CD4-positive, alpha-beta T cell treated with Interferon gamma for 1 hour (primary cell): ENCODE measurements at regions not wholly inside any gene's neighbourhood (a gene's known extent, or its start where the extent isn't known, plus 50 kb on each side); places are given as distances from the start of the nearest gene placed in this dataset.
A peak's percentile ranks its signal among the peaks of the same experiment; 100 is the strongest.

Experiments
- DNase-seq: peaks from one replicate; pipeline ENCODE4 v3.0.0-alpha.2; 2020

GRCh38 chr9:8186560-8186959, 387.0 kb upstream of the DMAC1 start:
- DNase-seq, result no peak

DNA sequence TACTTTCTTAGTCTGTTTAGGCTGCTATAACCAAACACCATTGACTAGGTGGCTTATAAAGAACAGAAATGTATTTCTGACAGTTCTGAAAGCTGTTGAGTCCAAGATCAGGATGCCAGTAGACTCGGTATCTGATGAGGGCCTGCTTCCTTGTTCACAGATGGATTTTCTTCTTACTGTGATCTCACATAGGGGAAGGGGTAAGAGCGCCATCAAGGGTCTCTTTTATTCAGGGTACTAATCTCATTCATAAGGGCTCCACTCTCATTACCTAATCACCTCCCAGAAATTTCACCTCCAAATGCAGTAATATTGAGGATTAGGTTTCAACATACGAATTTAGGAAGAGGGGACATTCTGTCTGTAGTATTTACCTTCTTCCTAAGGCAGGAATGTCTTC, 384.0 kb upstream of the DMAC1 start:
- no peak for DNase-seq

GRCh38 chr9:8179381-8180053, 379.9 kb upstream of the DMAC1 start:
- no peak for DNase-seq

- DNase-seq, result no peak
Observed at GRCh38 chr9:8172000-8172399, 372.4 kb upstream of the DMAC1 start.

DNA sequence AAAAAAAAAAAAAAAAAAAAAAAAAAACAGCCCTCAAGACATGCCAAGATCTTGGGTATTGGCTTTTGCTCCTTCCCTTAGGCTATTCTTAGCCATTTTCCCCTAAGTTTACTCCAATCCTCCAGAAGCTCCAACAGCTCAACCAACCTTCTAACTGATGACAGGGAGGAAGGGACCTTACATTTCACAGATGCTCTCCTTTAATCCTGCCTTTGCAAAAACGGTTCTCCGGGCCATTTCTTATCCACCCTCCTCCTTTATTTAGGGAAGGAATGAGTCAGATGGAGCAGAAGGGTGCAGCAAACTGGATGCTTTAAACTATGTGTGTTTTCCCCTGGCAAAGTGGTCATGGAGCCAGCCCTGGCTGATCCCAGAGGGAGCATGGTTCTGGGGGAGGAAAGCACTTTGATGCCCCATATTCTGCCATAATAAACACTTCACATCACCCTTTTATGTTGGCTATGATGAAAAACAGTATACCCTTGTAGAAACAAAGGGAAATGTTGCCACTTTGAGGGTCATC, 369.4 kb upstream of the DMAC1 start:
- no peak for DNase-seq

- DNase-seq, result no peak
Observed at GRCh38 chr9:8160787-8161186, 361.2 kb upstream of the DMAC1 start.

DNA sequence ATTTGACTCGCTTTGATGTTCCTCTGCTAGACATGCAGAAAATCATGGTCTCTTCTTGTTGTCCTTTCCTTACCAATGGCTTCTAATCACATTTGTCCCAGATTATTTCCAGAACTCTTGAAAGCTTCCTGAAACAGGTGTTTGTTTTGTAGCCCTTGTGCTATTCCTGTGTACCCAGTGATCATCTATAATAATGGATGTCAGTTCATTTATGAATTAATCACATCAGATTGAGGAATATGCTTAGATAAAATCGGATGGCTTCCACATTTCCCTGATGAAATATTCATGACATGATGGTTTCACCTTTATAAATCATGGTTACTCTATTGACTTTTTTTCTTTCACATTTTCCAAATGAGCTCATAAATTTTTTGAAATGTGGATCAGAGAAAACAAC, 359.0 kb upstream of the DMAC1 start:
- DNase-seq, result no peak

DNA sequence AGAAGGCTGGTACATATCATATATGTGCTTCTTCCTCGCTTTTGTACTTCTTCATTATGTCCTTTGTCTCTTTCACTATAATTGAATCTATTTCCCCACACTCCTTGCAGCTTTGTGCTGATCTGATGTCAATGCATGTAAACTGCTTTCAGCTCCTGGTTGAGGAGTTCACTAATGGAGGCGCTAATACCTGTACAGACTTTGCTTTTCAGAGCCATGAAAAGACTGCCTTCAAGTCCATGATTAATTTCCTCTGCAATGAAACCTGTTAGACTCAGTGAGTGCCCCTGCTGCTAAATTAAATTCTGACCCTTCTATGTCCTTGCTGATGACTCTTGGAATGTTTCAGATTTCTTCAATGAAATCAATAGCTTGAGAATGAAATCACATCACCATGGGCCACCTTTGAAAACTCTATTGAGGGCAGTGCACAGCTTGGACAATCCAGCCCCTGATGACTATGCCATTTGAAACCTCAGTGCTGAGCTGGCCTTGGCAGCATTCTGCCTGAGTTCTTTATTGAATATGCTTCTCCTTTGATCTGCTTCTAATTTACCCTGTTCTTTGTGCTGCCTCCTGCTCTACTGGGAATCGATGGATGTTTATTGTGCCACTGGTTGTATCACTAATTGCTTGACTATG, 358.2 kb upstream of the DMAC1 start:
- DNase-seq, result no peak

DNA sequence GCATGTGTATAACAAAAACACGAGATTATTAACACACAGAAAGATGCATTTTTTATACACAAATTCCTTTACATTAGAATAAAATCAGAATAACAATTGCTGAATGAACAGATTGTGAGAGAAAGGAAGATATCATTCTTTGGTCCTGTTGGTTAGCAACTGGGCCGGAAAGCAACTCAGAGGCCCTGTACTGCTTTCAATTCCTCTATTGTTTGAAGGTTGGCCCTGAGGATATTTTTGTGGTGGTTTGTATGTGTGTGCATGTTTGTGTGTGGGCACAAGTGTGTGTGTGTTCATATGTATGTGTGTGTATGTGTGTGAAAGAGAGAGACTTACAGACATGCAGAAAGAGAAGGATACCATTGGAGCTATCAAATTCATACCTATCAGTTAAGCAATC, 356.8 kb upstream of the DMAC1 start:
- peak; percentile 2 for DNase-seq

- no peak for DNase-seq
Observed at GRCh38 chr9:8155706-8156105, 356.1 kb upstream of the DMAC1 start.

- DNase-seq, result no peak
Observed at GRCh38 chr9:8143677-8144076, 344.1 kb upstream of the DMAC1 start.

- DNase-seq, result no peak
Observed at GRCh38 chr9:8140557-8140956, 341.0 kb upstream of the DMAC1 start.

DNA sequence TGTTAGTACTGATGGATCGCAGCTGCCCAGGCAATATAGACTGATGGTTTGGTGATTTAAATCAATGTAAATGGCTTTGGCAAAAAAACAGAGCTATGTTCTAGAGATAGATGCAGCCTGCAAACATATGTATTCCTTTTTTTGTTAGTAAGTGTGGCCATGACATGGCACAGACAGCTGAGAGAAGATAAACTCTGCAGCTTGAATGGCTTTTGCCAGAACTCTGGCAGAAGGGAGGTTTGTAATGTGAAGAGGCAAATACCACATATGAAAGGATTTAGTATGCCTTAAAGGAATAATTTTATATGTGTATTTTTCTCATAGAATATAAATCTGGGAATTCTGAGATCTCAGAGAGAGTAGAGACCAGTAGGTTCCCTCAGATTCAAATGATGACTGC, 340.2 kb upstream of the DMAC1 start:
- DNase-seq, result no peak

DNA sequence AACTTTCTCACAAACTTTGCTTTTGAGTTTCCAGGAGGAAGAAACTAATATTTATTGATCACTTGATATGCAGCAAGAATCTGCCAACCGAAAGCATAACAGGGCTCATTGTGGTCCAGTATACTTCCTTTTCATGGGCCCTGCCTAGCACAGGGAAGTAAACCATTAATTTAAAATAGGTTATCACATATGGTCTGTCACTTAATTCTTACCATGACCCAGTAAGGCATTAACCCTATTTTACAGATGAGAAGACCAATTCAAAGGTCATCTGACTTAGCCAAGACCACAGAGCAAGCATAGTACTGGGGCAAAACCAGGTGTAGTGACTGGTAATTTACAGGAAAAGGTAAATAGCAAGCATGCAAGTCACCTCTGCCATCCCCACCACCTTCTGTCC, 336.9 kb upstream of the DMAC1 start:
- no peak for DNase-seq

- DNase-seq, result no peak
Observed at GRCh38 chr9:8134635-8135034, 335.1 kb upstream of the DMAC1 start.

DNA sequence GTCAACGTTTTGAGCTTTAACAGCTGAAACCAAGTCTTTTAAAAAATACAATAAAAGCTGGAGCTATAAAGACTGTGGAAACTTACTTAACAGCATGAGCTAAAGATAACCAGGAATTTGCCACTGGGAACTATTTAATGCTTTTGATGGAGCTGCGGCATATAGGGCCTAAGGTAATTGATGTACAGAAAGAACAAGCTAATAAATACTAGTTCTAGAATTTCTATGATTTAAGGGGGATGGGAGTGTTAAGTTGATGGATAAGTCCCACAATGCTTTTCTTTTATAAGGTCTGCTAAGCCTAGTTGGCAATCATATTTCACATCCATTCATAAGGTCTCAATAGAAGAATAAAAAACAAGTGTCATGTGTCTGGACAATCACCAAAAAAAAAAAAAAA, 334.0 kb upstream of the DMAC1 start:
- DNase-seq, result no peak

DNA sequence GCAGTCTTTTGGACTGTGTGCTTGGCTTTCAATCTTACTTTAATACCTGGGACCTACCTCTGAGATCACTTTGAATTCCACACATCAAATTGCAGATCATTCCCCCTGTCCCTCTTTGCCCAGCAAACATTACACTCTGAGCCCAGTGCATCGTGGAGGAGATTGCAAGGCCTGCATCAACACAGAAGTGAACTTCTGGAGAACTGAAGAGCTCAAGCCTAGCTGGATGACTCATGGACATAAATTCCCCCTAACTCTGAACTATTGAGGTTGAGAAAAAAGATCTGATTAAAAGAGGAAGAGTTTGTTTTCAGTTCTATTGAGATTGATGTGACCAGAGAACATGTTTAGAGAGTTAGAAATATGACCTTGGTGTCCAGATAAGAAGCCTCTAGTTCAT, 316.0 kb upstream of the DMAC1 start:
- no peak for DNase-seq

- no peak for DNase-seq
Observed at GRCh38 chr9:8114826-8115225, 315.2 kb upstream of the DMAC1 start.

DNA sequence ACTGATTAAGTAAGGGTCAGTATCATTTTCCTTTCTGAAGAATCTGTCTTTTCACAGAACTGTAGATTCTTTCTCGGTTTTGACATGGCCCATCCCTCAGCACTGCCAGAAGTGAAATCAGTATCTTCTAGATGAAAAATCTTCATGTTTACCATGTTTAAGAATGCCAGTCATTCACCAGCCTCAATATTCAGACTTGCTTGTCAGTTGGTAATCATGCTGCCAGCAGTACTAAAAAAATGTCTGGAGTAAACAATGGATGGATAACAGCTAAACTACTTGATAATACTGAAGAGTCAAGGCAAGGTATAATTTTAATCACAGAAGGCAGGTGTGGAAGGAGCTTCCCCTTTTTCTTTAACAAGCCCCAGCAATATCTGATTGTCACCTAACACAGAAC, 306.8 kb upstream of the DMAC1 start:
- no peak for DNase-seq

- DNase-seq, result no peak
Observed at GRCh38 chr9:8101607-8102006, 302.0 kb upstream of the DMAC1 start.

GRCh38 chr9:8096091-8096490, 296.5 kb upstream of the DMAC1 start:
- DNase-seq, result no peak

GRCh38 chr9:8095672-8096086, 296.1 kb upstream of the DMAC1 start:
- DNase-seq, result no peak

- no peak for DNase-seq
Observed at GRCh38 chr9:8088477-8088876, 288.9 kb upstream of the DMAC1 start.

DNA sequence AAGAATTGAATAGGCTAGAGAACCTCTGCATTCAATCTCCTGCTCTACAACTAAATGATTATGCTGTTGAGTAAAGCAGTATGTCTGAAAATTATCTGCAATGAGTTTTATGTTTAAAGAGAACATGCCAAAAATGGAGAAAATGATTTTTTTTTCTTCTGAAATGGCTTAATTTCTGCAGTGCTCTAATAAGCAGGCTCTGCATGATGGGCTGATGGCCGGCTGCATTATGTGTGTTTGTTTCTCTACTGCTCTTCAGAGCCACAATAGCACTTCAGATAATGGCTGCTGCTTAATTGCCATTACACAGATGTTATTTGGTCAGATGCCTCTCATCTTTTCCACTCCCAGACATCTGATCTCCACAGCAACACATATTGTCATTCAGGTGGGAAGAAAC, 286.4 kb upstream of the DMAC1 start:
- no peak for DNase-seq

DNA sequence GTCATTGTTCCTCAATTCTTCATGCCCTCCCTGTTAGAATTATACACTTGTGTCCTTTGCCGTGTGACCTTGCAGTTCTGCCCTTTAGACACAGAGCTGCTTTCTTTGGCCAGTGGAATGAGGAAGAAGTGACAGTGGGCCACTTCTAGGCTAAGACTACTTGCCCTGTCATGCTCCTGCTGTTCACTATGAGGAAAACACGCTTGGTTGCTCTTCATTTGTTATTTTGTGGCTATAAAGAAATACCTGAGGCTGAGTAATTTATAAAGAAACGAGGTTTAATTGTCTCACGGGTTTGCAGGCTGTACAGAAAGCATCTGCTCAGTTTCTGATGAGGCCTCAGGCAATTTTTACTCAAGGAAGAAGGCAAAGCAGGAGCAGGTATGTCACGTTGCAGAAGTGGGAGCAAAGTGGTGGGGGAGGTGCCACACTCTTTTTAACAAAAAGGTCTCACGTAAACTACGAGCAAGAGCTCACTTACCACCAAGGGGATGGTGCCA, 279.1 kb upstream of the DMAC1 start:
- no peak for DNase-seq
